HL-60 (cell line): ENCODE measurements at regions not wholly inside any gene's neighbourhood (a gene's known extent, or its start where the extent isn't known, plus 50 kb on each side); places are given as distances from the start of the nearest gene placed in this dataset.

ENCODE experiments used
- DNase-seq, 2 experiments: peaks; one replicate each; pipeline ENCODE4 v3.0.0-alpha.2; 2010 to 2020; ENCODE audit warnings: low read depth in 1 of 2, low spot score in 1 of 2
- H3K27ac ChIP-seq: fragments of 250-450 bp; sonication (Bioruptor Pico); replicated peaks from 2 replicates; pipeline ENCODE4 v1.5.1; 2020; ENCODE audit warnings: mild to moderate bottlenecking, moderate library complexity
- H3K27me3 ChIP-seq: fragments of 250-450 bp; sonication (Bioruptor Pico); 2 replicates; pipeline ENCODE4 v1.5.1; 2021; ENCODE audit warnings: mild to moderate bottlenecking, moderate library complexity; ENCODE audit not compliant: insufficient read depth, poor library complexity, severe bottlenecking
- H3K4me3 ChIP-seq: replicated peaks from 2 replicates; pipeline ENCODE4 v1.5.1; 2011; ENCODE audit warnings: mild to moderate bottlenecking, control low read depth, low read length; ENCODE audit not compliant: insufficient read depth
- CTCF ChIP-seq: IDR thresholded peaks from one replicate; pipeline ENCODE4 v1.5.1; 2011; ENCODE audit warnings: low read length, control low read depth, inconsistent platforms; ENCODE audit not compliant: insufficient read depth
- GABPA ChIP-seq: IDR thresholded peaks from 2 replicates; pipeline ENCODE4 v1.6.1; 2012; ENCODE audit warnings: low read depth
- POLR2AphosphoS5 ChIP-seq: IDR thresholded peaks from 2 replicates; pipeline ENCODE4 v1.6.1; 2012; ENCODE audit warnings: low read depth
- SPI1 ChIP-seq: IDR thresholded peaks from 2 replicates; pipeline ENCODE4 v1.6.1; 2012; ENCODE audit warnings: low read depth, mild to moderate bottlenecking, borderline replicate concordance
- TF ChIP-seq, protein P1 (sequence below): IDR thresholded peaks from 2 replicates; pipeline ENCODE4 v1.6.1; 2012; ENCODE audit warnings: low read depth; ENCODE audit not compliant: insufficient replicate concordance

- H3K4me3 ChIP-seq: no peak overlapping the region
- H3K27me3 ChIP-seq: no peaks in the 10 kb centered on the region
- no peak overlapping the region for H3K27ac ChIP-seq
- TF ChIP-seq SPI1: no peak
- DNase-seq: no peak
These were observed 213.5 kb downstream of the FSIP2 start for GRCh38 chr2:185952100-185952499.

GRCh38 chr2:185954389-185954788, 215.8 kb downstream of the FSIP2 start:
- DNase-seq: no peak
- Histone ChIP-seq H3K27ac (no peak overlapping the region), H3K27me3 (no peaks in the 10 kb centered on the region), H3K4me3 (no peak overlapping the region)
- no peak for TF ChIP-seq GABPA
- TF ChIP-seq CTCF: no peak
- TF ChIP-seq POLR2AphosphoS5: no peak
- TF ChIP-seq, protein P1, sequence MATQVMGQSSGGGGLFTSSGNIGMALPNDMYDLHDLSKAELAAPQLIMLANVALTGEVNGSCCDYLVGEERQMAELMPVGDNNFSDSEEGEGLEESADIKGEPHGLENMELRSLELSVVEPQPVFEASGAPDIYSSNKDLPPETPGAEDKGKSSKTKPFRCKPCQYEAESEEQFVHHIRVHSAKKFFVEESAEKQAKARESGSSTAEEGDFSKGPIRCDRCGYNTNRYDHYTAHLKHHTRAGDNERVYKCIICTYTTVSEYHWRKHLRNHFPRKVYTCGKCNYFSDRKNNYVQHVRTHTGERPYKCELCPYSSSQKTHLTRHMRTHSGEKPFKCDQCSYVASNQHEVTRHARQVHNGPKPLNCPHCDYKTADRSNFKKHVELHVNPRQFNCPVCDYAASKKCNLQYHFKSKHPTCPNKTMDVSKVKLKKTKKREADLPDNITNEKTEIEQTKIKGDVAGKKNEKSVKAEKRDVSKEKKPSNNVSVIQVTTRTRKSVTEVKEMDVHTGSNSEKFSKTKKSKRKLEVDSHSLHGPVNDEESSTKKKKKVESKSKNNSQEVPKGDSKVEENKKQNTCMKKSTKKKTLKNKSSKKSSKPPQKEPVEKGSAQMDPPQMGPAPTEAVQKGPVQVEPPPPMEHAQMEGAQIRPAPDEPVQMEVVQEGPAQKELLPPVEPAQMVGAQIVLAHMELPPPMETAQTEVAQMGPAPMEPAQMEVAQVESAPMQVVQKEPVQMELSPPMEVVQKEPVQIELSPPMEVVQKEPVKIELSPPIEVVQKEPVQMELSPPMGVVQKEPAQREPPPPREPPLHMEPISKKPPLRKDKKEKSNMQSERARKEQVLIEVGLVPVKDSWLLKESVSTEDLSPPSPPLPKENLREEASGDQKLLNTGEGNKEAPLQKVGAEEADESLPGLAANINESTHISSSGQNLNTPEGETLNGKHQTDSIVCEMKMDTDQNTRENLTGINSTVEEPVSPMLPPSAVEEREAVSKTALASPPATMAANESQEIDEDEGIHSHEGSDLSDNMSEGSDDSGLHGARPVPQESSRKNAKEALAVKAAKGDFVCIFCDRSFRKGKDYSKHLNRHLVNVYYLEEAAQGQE: no peak
- TF ChIP-seq SPI1: no peak

DNA sequence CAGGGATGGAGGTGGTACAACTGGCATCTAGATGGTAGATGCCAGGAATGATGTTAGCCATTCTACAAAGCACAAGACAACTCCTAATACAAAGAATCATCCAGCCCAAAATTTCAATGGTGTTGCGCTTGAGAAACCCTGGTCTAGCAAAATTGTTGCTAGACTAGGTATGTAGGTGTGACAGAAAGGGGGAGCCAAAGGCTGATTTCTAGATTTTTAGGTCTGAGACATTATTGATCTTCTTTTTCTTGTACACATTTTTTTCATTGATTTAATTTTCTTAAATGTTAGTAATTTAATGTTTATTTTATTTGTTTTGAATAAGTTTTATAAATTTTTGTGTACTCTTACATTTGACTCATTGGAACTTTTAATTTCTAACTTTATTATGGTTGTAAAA, 216.4 kb downstream of the FSIP2 start:
- Histone ChIP-seq H3K27ac (no peak overlapping the region), H3K4me3 (no peak overlapping the region), H3K27me3 (no peaks in the 10 kb centered on the region)
- DNase-seq: no peak
- TF ChIP-seq GABPA (no peak), CTCF (no peak), SPI1 (no peak), POLR2AphosphoS5 (no peak)
- TF ChIP-seq, protein P1: no peak

- H3K4me3 ChIP-seq: no peak overlapping the region
- DNase-seq: no peak
- TF ChIP-seq SPI1 (no peak), GABPA (no peak), POLR2AphosphoS5 (no peak), CTCF (no peak)
- H3K27me3 ChIP-seq: no peaks in the 10 kb centered on the region
- no peak overlapping the region for H3K27ac ChIP-seq
These were observed 228.7 kb downstream of the FSIP2 start for GRCh38 chr2:185967335-185967734.
